H1 (cell line): ENCODE measurements at regions not wholly inside any gene's neighbourhood (a gene's known extent, or its start where the extent isn't known, plus 50 kb on each side); places are given as distances from the start of the nearest gene placed in this dataset.

Source experiments
- CTCF ChIA-PET: fragments of 300-600 bp; sonication (Branson Sonifier 250); formaldehyde crosslinking; loops from one replicate; lab custom pipeline; 2021; ENCODE audit not compliant: partially characterized antibody; lab: Charles Lee
- POLR2A ChIA-PET: fragments of 300-600 bp; sonication (Branson Sonifier 250); formaldehyde crosslinking; loops from one replicate; lab custom pipeline; 2021; ENCODE audit warnings: inconsistent platforms; ENCODE audit not compliant: partially characterized antibody; lab: Charles Lee
- DNase-seq, 2 experiments: peaks; one replicate each; pipeline versions ENCODE4 v3.0.0 to v3.0.0-alpha.2; 2010 to 2022; ENCODE audit warnings: low spot score in 2 of 2, low read depth in 1 of 2, mixed read lengths in 1 of 2
- FAIRE-seq: peaks from 2 replicates; lab custom pipeline; 2011; peaks lifted over from hg19 to GRCh38; lab: Jason Lieb, UNC
- H2AFZ ChIP-seq: 2 replicates; pipeline ENCODE4 v1.8.1; 2012; ENCODE audit warnings: low read length, inconsistent platforms
- H2AK5ac ChIP-seq: 2 replicates; pipeline ENCODE4 v1.6.1; 2013; ENCODE audit warnings: low read depth, low read length
- H2BK120ac ChIP-seq: replicated peaks from 2 replicates; pipeline ENCODE3; 2013; ENCODE audit warnings: low read depth, low read length, inconsistent platforms
- H2BK12ac ChIP-seq: 2 replicates; pipeline ENCODE4 v1.6.1; 2013; ENCODE audit warnings: low read depth, low read length
- H2BK15ac ChIP-seq: 2 replicates; pipeline ENCODE4 v1.6.1; 2013; ENCODE audit warnings: low read length
- H2BK20ac ChIP-seq: 2 replicates; pipeline ENCODE4 v1.6.1; 2013; ENCODE audit warnings: low read length
- H2BK5ac ChIP-seq: 2 replicates; pipeline ENCODE4 v1.6.1; 2013; ENCODE audit warnings: low read depth, low read length
- H3K14ac ChIP-seq: 2 replicates; pipeline ENCODE4 v1.6.1; 2013; ENCODE audit warnings: inconsistent platforms; ENCODE audit not compliant: insufficient read length
- H3K18ac ChIP-seq: 2 replicates; pipeline ENCODE4 v1.6.1; 2013; ENCODE audit warnings: low read length; ENCODE audit errors: extremely low read depth
- H3K23ac ChIP-seq: 2 replicates; pipeline ENCODE4 v1.6.1; 2013; ENCODE audit warnings: inconsistent platforms; ENCODE audit not compliant: insufficient read length
- H3K23me2 ChIP-seq: 2 replicates; pipeline ENCODE4 v1.6.1; 2013; ENCODE audit warnings: low read depth, low read length
- H3K27ac ChIP-seq: 2 replicates; pipeline ENCODE4 v1.6.1; 2011; ENCODE audit warnings: low read depth, low read length, inconsistent platforms
- H3K27me3 ChIP-seq, 4 experiments: replicated peaks in 1 of 4; 1 replicate in 1 of 4; 2 replicates in 3 of 4; pipeline versions ENCODE4 v1.6.1 to v1.8.1; 2011 to 2013; ENCODE audit warnings: low read length in 3 of 4, mild to moderate bottlenecking in 3 of 4, inconsistent platforms in 2 of 4, mixed read lengths in 2 of 4, moderate library complexity in 1 of 4; ENCODE audit not compliant: control insufficient read depth in 3 of 4, insufficient read depth in 3 of 4; ENCODE audit errors: extremely low read depth in 1 of 4
- H3K36me3 ChIP-seq, 4 experiments: 2 replicates each; pipeline versions ENCODE4 v1.6.1 to v1.8.1; 2011 to 2013; ENCODE audit warnings: mild to moderate bottlenecking in 4 of 4, low read length in 3 of 4, moderate library complexity in 2 of 4, control low read depth in 1 of 4, inconsistent platforms in 1 of 4; ENCODE audit not compliant: insufficient read depth in 4 of 4, control insufficient read depth in 2 of 4
- H3K4ac ChIP-seq: replicated peaks from 2 replicates; pipeline ENCODE3; 2013; ENCODE audit warnings: low read length, low read depth, mixed read lengths, inconsistent platforms; ENCODE audit not compliant: insufficient read length
- H3K4me1 ChIP-seq, 4 experiments: replicated peaks in 1 of 4; 1 replicate in 1 of 4; 2 replicates in 3 of 4; pipeline versions ENCODE4 v1.6.1 to v1.8.1; 2011 to 2013; ENCODE audit warnings: low read length in 3 of 4, inconsistent platforms in 2 of 4, mixed read lengths in 1 of 4; ENCODE audit not compliant: insufficient read depth in 4 of 4, control insufficient read depth in 3 of 4
- H3K4me2 ChIP-seq, 2 experiments: 2 replicates each; pipeline versions ENCODE4 v1.6.1 to v1.8.1; 2011 to 2013; ENCODE audit warnings: low read depth in 2 of 2, low read length in 2 of 2, control low read depth in 1 of 2, inconsistent platforms in 1 of 2, mild to moderate bottlenecking in 1 of 2; ENCODE audit not compliant: insufficient read depth in 1 of 2
- H3K4me3 ChIP-seq, 4 experiments: fragments of 200-600, 300-600 bp in 1 of 4; sonication (generic), shearing (Covaris generic), sonication (Bioruptor Twin) in 1 of 4; 2 replicates each; pipeline versions ENCODE4 v1.5.1 to v1.8.1; 2011 to 2016; ENCODE audit warnings: low read length in 4 of 4, low read depth in 3 of 4, control low read depth in 2 of 4, inconsistent platforms in 2 of 4, mild to moderate bottlenecking in 2 of 4, mixed read lengths in 1 of 4, moderate library complexity in 1 of 4; ENCODE audit not compliant: insufficient read depth in 2 of 4; ENCODE audit errors: extremely low read depth in 1 of 4
- H3K56ac ChIP-seq: replicated peaks from 2 replicates; pipeline ENCODE3; 2013; ENCODE audit warnings: low read depth, mild to moderate bottlenecking, mixed read lengths, low read length, inconsistent platforms; ENCODE audit not compliant: insufficient read length
- H3K79me1 ChIP-seq: 2 replicates; pipeline ENCODE4 v1.6.1; 2013; ENCODE audit warnings: low read depth, low read length, control low read depth
- H3K79me2 ChIP-seq, 2 experiments: 2 replicates each; pipeline versions ENCODE4 v1.6.1 to v1.8.1; 2012 to 2013; ENCODE audit warnings: low read length in 2 of 2, mild to moderate bottlenecking in 2 of 2, inconsistent platforms in 1 of 2; ENCODE audit not compliant: insufficient read depth in 2 of 2, control insufficient read depth in 1 of 2
- H3K9ac ChIP-seq, 4 experiments: replicated peaks in 1 of 4; 1 replicate in 1 of 4; 2 replicates in 3 of 4; pipeline versions ENCODE4 v1.6.1 to v1.8.1; 2011 to 2013; ENCODE audit warnings: low read depth in 3 of 4, low read length in 3 of 4, control low read depth in 2 of 4, mild to moderate bottlenecking in 2 of 4, moderate library complexity in 2 of 4, inconsistent platforms in 1 of 4; ENCODE audit errors: extremely low read depth in 1 of 4
- H3K9me3 ChIP-seq, 2 experiments: 2 replicates each; pipeline versions ENCODE4 v1.6.1 to v1.8.1; 2012 to 2013; ENCODE audit warnings: mild to moderate bottlenecking in 2 of 2, moderate library complexity in 2 of 2, control low read depth in 1 of 2, inconsistent platforms in 1 of 2, low read depth in 1 of 2, low read length in 1 of 2, mixed read lengths in 1 of 2; ENCODE audit not compliant: insufficient read depth in 2 of 2
- H4K20me1 ChIP-seq, 2 experiments: replicated peaks in 1 of 2; 2 replicates each; pipeline versions ENCODE3 to v1.8.1; 2011 to 2013; ENCODE audit warnings: inconsistent platforms in 2 of 2, low read length in 2 of 2, mild to moderate bottlenecking in 1 of 2; ENCODE audit not compliant: insufficient read depth in 2 of 2, control insufficient read depth in 1 of 2
- H4K5ac ChIP-seq: 2 replicates; pipeline ENCODE4 v1.6.1; 2013; ENCODE audit warnings: low read length, low read depth, mixed read lengths, inconsistent platforms; ENCODE audit not compliant: insufficient read length
- H4K8ac ChIP-seq: 2 replicates; pipeline ENCODE4 v1.8.0; 2013; ENCODE audit warnings: mild to moderate bottlenecking, moderate library complexity, low read length, inconsistent platforms; ENCODE audit not compliant: insufficient read depth; ENCODE audit errors: extremely low read depth
- H4K91ac ChIP-seq: replicated peaks from 2 replicates; pipeline ENCODE3; 2013; ENCODE audit warnings: low read length, mixed read lengths, inconsistent platforms; ENCODE audit not compliant: insufficient read length
- CHD1 ChIP-seq: IDR thresholded peaks from 2 replicates; pipeline ENCODE4 v1.6.1; 2012; ENCODE audit warnings: low read depth, low read length, improper control_type of control experiment
- EP300 ChIP-seq, 2 experiments: IDR thresholded peaks; 1 replicate in 1 of 2; 2 replicates in 1 of 2; pipeline ENCODE4 v1.6.1; 2011 to 2012; ENCODE audit warnings: low read depth in 2 of 2, low read length in 2 of 2, mild to moderate bottlenecking in 2 of 2, borderline replicate concordance in 1 of 2, inconsistent platforms in 1 of 2, moderate library complexity in 1 of 2
- EZH2 ChIP-seq: fragments of 200-600 bp; sonication (generic); IDR thresholded peaks from 2 replicates; pipeline ENCODE4 v1.7.1; 2012; ENCODE audit warnings: low read depth, mild to moderate bottlenecking, moderate library complexity, low read length, inconsistent platforms; ENCODE audit not compliant: severe bottlenecking
- GABPA ChIP-seq: IDR thresholded peaks from 2 replicates; pipeline ENCODE4 v1.6.1; 2011; ENCODE audit warnings: mild to moderate bottlenecking, low read length, moderate library complexity, borderline replicate concordance; ENCODE audit not compliant: insufficient read depth
- KDM4A ChIP-seq: IDR thresholded peaks from one replicate; pipeline ENCODE4 v1.7.1; 2012; ENCODE audit warnings: low read depth, mild to moderate bottlenecking, moderate library complexity, low read length, inconsistent platforms; ENCODE audit not compliant: severe bottlenecking
- POU5F1 ChIP-seq: IDR thresholded peaks from 2 replicates; pipeline ENCODE4 v1.6.1; 2011; ENCODE audit warnings: low read depth, mild to moderate bottlenecking, low read length, moderate library complexity
- RAD21 ChIP-seq, 2 experiments: IDR thresholded peaks in 1 of 2; conservative IDR thresholded peaks in 1 of 2; 2 replicates each; pipeline ENCODE4 v1.6.1; 2011; ENCODE audit warnings: low read depth in 2 of 2, low read length in 2 of 2, improper control_type of control experiment in 1 of 2, inconsistent platforms in 1 of 2, mild to moderate bottlenecking in 1 of 2, moderate library complexity in 1 of 2
- SP2 ChIP-seq: IDR thresholded peaks from 2 replicates; pipeline ENCODE4 v1.6.1; 2012; ENCODE audit warnings: mild to moderate bottlenecking, low read length, inconsistent platforms
- YY1 ChIP-seq: IDR thresholded peaks from 2 replicates; pipeline ENCODE4 v1.6.1; 2011; ENCODE audit warnings: low read depth, mild to moderate bottlenecking, low read length
- ZNF274 ChIP-seq: IDR thresholded peaks from 2 replicates; pipeline ENCODE4 v1.7.0; 2012; ENCODE audit warnings: low read length, borderline replicate concordance; ENCODE audit errors: extremely low read depth
- WGBS, 2 experiments: shearing (Covaris generic) in 1 of 2; methylation state at CpG; one replicate each; pipeline versions ENCODE4 v1.1.6 to v1.1.7; 2013 to 2015; ENCODE audit warnings: low lambda C conversion rate in 2 of 2, mixed read lengths in 2 of 2, inconsistent platforms in 1 of 2, low coverage in 1 of 2, missing lambda C conversion rate in 1 of 2; ENCODE audit not compliant: insufficient replicate concordance in 2 of 2, insufficient coverage in 1 of 2, insufficient read length in 1 of 2; ENCODE audit errors: extremely low coverage in 1 of 2, missing lambda C conversion rate in 1 of 2; 5-methylcytosine and 5-hydroxymethylcytosine counted together

DNA sequence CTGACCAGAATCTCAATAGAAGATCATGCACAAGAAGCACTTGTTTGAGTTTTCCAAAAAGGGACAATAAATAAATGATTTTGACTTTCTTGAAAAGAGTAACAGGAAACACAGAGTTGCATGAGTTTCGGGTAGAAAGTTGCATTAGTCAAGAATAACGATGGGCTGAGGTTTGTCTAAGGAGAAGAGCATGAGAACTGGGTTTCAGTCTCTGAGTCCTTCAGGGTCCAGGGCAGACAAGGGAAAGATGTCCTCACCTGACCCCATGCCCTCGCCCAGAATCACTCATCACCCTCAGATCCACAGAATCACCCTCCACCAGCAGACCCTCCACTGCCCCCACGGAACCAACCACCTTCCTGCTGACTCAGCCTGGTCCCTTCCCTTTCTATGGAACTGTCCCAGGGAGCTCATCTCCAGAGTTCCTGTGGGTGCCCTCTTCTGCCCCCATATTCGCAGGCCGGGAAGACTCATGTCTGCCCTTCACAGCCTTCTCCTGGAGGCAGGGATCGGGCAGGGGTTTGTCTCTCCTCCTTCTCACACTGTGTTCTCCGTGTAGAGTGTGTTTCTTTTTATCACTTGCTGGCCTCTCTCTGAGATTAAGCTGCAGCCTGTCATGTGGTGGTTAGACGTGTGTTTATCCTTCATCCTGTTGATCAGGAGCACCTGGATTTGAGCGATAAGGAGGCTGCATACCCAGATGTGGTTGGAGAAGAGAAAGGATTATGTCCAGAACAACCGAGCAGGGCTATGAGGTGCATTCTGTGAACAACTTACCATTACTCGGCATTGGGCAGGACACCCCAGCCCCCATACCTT lies 442.6 kb downstream of the MAT2B start:
- H2BK12ac ChIP-seq: no peak overlapping the region
- H2AK5ac ChIP-seq: no peak overlapping the region
- H3K56ac ChIP-seq: no peak overlapping the region
- no peak overlapping the region for H3K14ac ChIP-seq
- no peaks in the 10 kb centered on the region; the same call in 1 of the 2 replicates for H3K23me2 ChIP-seq
- H4K8ac ChIP-seq: no peak overlapping the region
- no peaks in the 10 kb centered on the region for H3K79me1 ChIP-seq
- 87% methylated on average over 11 of the region's 12 CpGs; no CpG with 5 or more reads in 1 of the 2 experiments for WGBS, 2 experiments
- no peak overlapping the region for H2BK5ac ChIP-seq
- no peaks in the 10 kb centered on the region for H3K36me3 ChIP-seq
- CTCF ChIA-PET: interaction anchor here (0.9 kb wide), 1 partner anchor 9 kb away, joined by 3 read pairs; no protein-coding TSS in a partner anchor
- no peak overlapping the region for H4K91ac ChIP-seq
- no peak overlapping the region for H3K9ac ChIP-seq
- H2BK120ac ChIP-seq: no peak overlapping the region
- no peak for FAIRE-seq
- H3K27me3 ChIP-seq: no peaks in the 10 kb centered on the region
- no peaks in the 10 kb centered on the region for H3K79me2 ChIP-seq
- H4K5ac ChIP-seq: no peak overlapping the region
- no peak overlapping the region for H3K4me2 ChIP-seq
- no peaks in the 10 kb centered on the region for H3K4me1 ChIP-seq
- no peak overlapping the region for H3K27ac ChIP-seq
- no peaks in the 10 kb centered on the region for H4K20me1 ChIP-seq
- no peak overlapping the region for H3K18ac ChIP-seq
- H3K4ac ChIP-seq: no peak overlapping the region
- no peak overlapping the region for H2BK15ac ChIP-seq
- H3K23ac ChIP-seq: no peak overlapping the region
- POLR2A ChIA-PET: no interaction called here
- H2BK20ac ChIP-seq: no peak overlapping the region
- no peak overlapping the region for H2AFZ ChIP-seq
- H3K4me3 ChIP-seq: no peak overlapping the region
- no peak for DNase-seq
- H3K9me3 ChIP-seq: no peaks in the 10 kb centered on the region
- TF ChIP-seq KDM4A (no peak), SP2 (no peak), CHD1 (no peak), YY1 (no peak), RAD21 (IDR thresholded peaks at IDR 0.05 in 1 of 2, conservative IDR thresholded peaks at IDR 0.05 in 1 of 2; ENCODE audit: low read depth in 2 of 2, low read length in 2 of 2) (no peak), EP300 (IDR thresholded peaks at IDR 0.05; ENCODE audit: borderline replicate concordance in 1 of 2, low read depth in 2 of 2, low read length in 2 of 2) (no peak), ZNF274 (no peak), GABPA (no peak), POU5F1 (no peak), EZH2 (no peak)
